OCI-LY1 (cell line): ENCODE measurements at regions not wholly inside any gene's neighbourhood (a gene's known extent, or its start where the extent isn't known, plus 50 kb on each side); places are given as distances from the start of the nearest gene placed in this dataset.
"Not testable (repeated sequence)": the region's sequence is repeated elsewhere in the genome, so short reads cannot be mapped to it uniquely, and the experiment has no call there.

Source experiments
- H2AFZ ChIP-seq: fragments of 200-600 bp; sonication (generic), shearing (Covaris generic); 2 replicates; pipeline ENCODE4 v1.6.0; 2014; ENCODE audit warnings: antibody characterized with exemption, mild to moderate bottlenecking, low read length
- H3F3A ChIP-seq: fragments of 200-600 bp; sonication (generic), shearing (Covaris generic); 2 replicates; pipeline ENCODE4 v1.6.0; 2014; ENCODE audit warnings: mild to moderate bottlenecking, antibody characterized with exemption, low read length, moderate library complexity; ENCODE audit not compliant: insufficient read depth
- H3K27ac ChIP-seq: fragments of 200-600 bp; sonication (generic); 2 replicates; pipeline ENCODE4 v1.5.1; 2014; ENCODE audit warnings: low read length, mixed run types, mild to moderate bottlenecking, low read depth; ENCODE audit not compliant: poor library complexity, severe bottlenecking
- H3K27me3 ChIP-seq: fragments of 200-600 bp; sonication (generic); 2 replicates; pipeline ENCODE4 v1.6.0; 2014; ENCODE audit warnings: antibody characterized with exemption, mild to moderate bottlenecking, low read length, moderate library complexity; ENCODE audit not compliant: insufficient read depth
- H3K36me3 ChIP-seq: fragments of 200-600 bp; sonication (generic); 2 replicates; pipeline ENCODE4 v1.6.1; 2014; ENCODE audit warnings: mild to moderate bottlenecking, antibody characterized with exemption, low read length, moderate library complexity, mixed read lengths; ENCODE audit not compliant: insufficient read depth
- H3K4me1 ChIP-seq: fragments of 200-600 bp; sonication (generic); 2 replicates; pipeline ENCODE4 v1.5.1; 2014; ENCODE audit warnings: mild to moderate bottlenecking, low read length, moderate library complexity; ENCODE audit not compliant: insufficient read depth, severe bottlenecking
- H3K4me2 ChIP-seq: fragments of 200-600 bp; sonication (generic), shearing (Covaris generic); 2 replicates; pipeline ENCODE4 v1.6.1; 2014; ENCODE audit warnings: low read length
- H3K4me3 ChIP-seq: fragments of 200-600 bp; sonication (generic); 2 replicates; pipeline ENCODE4 v1.5.1; 2014; ENCODE audit warnings: low read length, low read depth, mild to moderate bottlenecking, mixed read lengths; ENCODE audit not compliant: poor library complexity, severe bottlenecking
- H3K79me2 ChIP-seq: fragments of 200-600 bp; shearing (Covaris generic); 2 replicates; pipeline ENCODE4 v1.6.1; 2016; ENCODE audit warnings: mixed run types, low read length, mixed read lengths; ENCODE audit not compliant: insufficient read depth
- H3K9ac ChIP-seq: fragments of 200-600 bp; sonication (generic), shearing (Covaris generic); 2 replicates; pipeline ENCODE4 v1.6.1; 2014; ENCODE audit warnings: mild to moderate bottlenecking, low read length, mixed read lengths
- H3K9me2 ChIP-seq: fragments of 200-600 bp; sonication (generic), shearing (Covaris generic); 2 replicates; pipeline ENCODE4 v1.6.1; 2014; ENCODE audit warnings: low read depth, mild to moderate bottlenecking, low read length, mixed read lengths
- H3K9me3 ChIP-seq: fragments of 200-600 bp; shearing (Covaris generic); 2 replicates; pipeline ENCODE4 v1.6.1; 2014; ENCODE audit warnings: low read length, mixed read lengths
- H4K20me1 ChIP-seq: fragments of 200-600 bp; sonication (generic), shearing (Covaris generic); 2 replicates; pipeline ENCODE4 v1.6.0; 2016; ENCODE audit warnings: mild to moderate bottlenecking, low read length; ENCODE audit not compliant: insufficient read depth
- CTCF ChIP-seq: fragments of 200-600 bp; sonication (generic), shearing (Covaris generic); IDR thresholded peaks from 2 replicates; pipeline ENCODE4 v1.5.1; 2017; ENCODE audit warnings: mild to moderate bottlenecking, antibody characterized with exemption, low read length, moderate library complexity, mixed read lengths
- EZH2 ChIP-seq: fragments of 200-600 bp; sonication (generic), shearing (Covaris generic); IDR thresholded peaks from 2 replicates; pipeline ENCODE4 v1.8.0; 2017; ENCODE audit warnings: borderline replicate concordance, mixed run types, mild to moderate bottlenecking, antibody characterized with exemption, low read length, moderate library complexity, mixed read lengths

- H4K20me1 ChIP-seq, result no peaks in the 10 kb centered on the region
- no peak overlapping the region for H3K4me2 ChIP-seq
- H3K79me2 ChIP-seq, result no peaks in the 10 kb centered on the region
- no peaks in the 10 kb centered on the region for H3K9me3 ChIP-seq
- no peak overlapping the region for H3K27ac ChIP-seq
- no peaks in the 10 kb centered on the region for H3K36me3 ChIP-seq
- no peak for TF ChIP-seq CTCF
- TF ChIP-seq EZH2, result no peak
- no peak overlapping the region for H2AFZ ChIP-seq
- no peaks in the 10 kb centered on the region for H3K9me2 ChIP-seq
- peaks cover 8% of the 10 kb centered on the region for H3K4me1 ChIP-seq
- no peaks in the 10 kb centered on the region for H3F3A ChIP-seq
- H3K4me3 ChIP-seq, result no peak overlapping the region
- H3K9ac ChIP-seq, result no peak overlapping the region
- 0 out of 2 replicates have a peak, but pooled peaks cover 3% of the 10 kb centered on the region for H3K27me3 ChIP-seq
Observed at GRCh38 chr6:27742833-27743573, 169.2 kb downstream of the OR2B2 start.

GRCh38 chr6:27739902-27740301 lies 172.3 kb downstream of the OR2B2 start:
- not testable (repeated sequence) for H3K36me3 ChIP-seq, H4K20me1 ChIP-seq, H3K27ac ChIP-seq, H3K27me3 ChIP-seq, H3K9ac ChIP-seq, H3K9me2 ChIP-seq, H3F3A ChIP-seq, H2AFZ ChIP-seq, H3K4me3 ChIP-seq, H3K9me3 ChIP-seq, H3K4me2 ChIP-seq, H3K79me2 ChIP-seq
- H3K4me1 ChIP-seq, result peaks cover 13% of the 10 kb centered on the region

- no peaks in the 10 kb centered on the region for H3K79me2 ChIP-seq
- H2AFZ ChIP-seq, result no peak overlapping the region
- H3K4me1 ChIP-seq, result peaks cover 13% of the 10 kb centered on the region
- H3K9me2 ChIP-seq, result no peaks in the 10 kb centered on the region
- no peaks in the 10 kb centered on the region; the same call in 1 of the 2 replicates for H3K36me3 ChIP-seq
- no peak for TF ChIP-seq CTCF
- H4K20me1 ChIP-seq, result no peaks in the 10 kb centered on the region
- no peak overlapping the region for H3K27ac ChIP-seq
- no peak overlapping the region for H3K4me2 ChIP-seq
- no peak overlapping the region for H3K4me3 ChIP-seq
- no peak overlapping the region for H3K9ac ChIP-seq
- H3K9me3 ChIP-seq, result no peaks in the 10 kb centered on the region
- H3K27me3 ChIP-seq, result no peaks in the 10 kb centered on the region
- no peaks in the 10 kb centered on the region for H3F3A ChIP-seq
Observed at GRCh38 chr6:27736686-27737085, 175.5 kb downstream of the OR2B2 start.

GRCh38 chr6:27728442-27728841 lies 183.8 kb downstream of the OR2B2 start:
- TF ChIP-seq CTCF, result no peak
- no peak overlapping the region for H3K9ac ChIP-seq

More at GRCh38 chr6:27728442-27728841, 183.8 kb downstream of the OR2B2 start:
- Histone ChIP-seq H2AFZ (no peak overlapping the region), H3K27me3 (no peaks in the 10 kb centered on the region), H3K9me2 (no peaks in the 10 kb centered on the region), H4K20me1 (no peaks in the 10 kb centered on the region), H3K4me1 (no peaks in the 10 kb centered on the region), H3K9me3 (no peaks in the 10 kb centered on the region), H3K4me3 (no peak overlapping the region), H3F3A (0 out of 2 replicates have a peak, but pooled peaks cover 3% of the 10 kb centered on the region), H3K79me2 (no peaks in the 10 kb centered on the region), H3K36me3 (no peaks in the 10 kb centered on the region), H3K27ac (no peak overlapping the region), H3K4me2 (no peak overlapping the region)
